Caco-2 (cell line): ENCODE measurements at regions not wholly inside any gene's neighbourhood (a gene's known extent, or its start where the extent isn't known, plus 50 kb on each side); places are given as distances from the start of the nearest gene placed in this dataset.

Source experiments
- BruUV-seq: library from RNA; stranded (reverse); fragments of 400-500 nt; replicated peaks from 2 replicates; lab custom pipeline; 2021; lab: Mats Ljungman, UMichigan
- CTCF ChIA-PET: fragments of 300-600 bp; sonication (Branson Sonifier 250); formaldehyde crosslinking; loops from one replicate; lab custom pipeline; 2022; ENCODE audit warnings: antibody characterized with exemption; lab: Charles Lee
- POLR2A ChIA-PET: fragments of 300-600 bp; sonication (Branson Sonifier 250); formaldehyde crosslinking; loops from one replicate; lab custom pipeline; 2022; ENCODE audit warnings: antibody characterized with exemption; lab: Charles Lee
- DNase-seq, 2 experiments: peaks; one replicate each; pipeline versions ENCODE4 v3.0.0 to v3.0.0-alpha.2; 2020 to 2022
- H3K27me3 ChIP-seq: replicated peaks from 2 replicates; pipeline ENCODE4 v1.6.0; 2011; ENCODE audit warnings: low read length; ENCODE audit not compliant: control insufficient read depth, insufficient read depth
- H3K36me3 ChIP-seq: 2 replicates; pipeline ENCODE4 v1.5.1; 2011; ENCODE audit warnings: low read length; ENCODE audit not compliant: control insufficient read depth, insufficient read depth
- H3K4me1 ChIP-seq: fragments of 250-450 bp; sonication (Bioruptor Pico); 2 replicates; pipeline ENCODE4 v1.5.1; 2020; ENCODE audit warnings: mild to moderate bottlenecking
- H3K4me3 ChIP-seq: 2 replicates; pipeline ENCODE4 v1.5.1; 2011; ENCODE audit warnings: low read depth, mild to moderate bottlenecking, control low read depth, low read length
- H3K9me3 ChIP-seq: fragments of 250-450 bp; sonication (Bioruptor Pico); 2 replicates; pipeline ENCODE4 v1.5.1; 2020; ENCODE audit warnings: mild to moderate bottlenecking, moderate library complexity
- H3K27ac Mint-ChIP-seq: one replicate; pipeline ENCODE4 v1.8.0; 2022; ENCODE audit warnings: mixed read lengths; ENCODE audit not compliant: unreplicated experiment
- H3K27me3 Mint-ChIP-seq: one replicate; pipeline ENCODE4 v1.8.0; 2022; ENCODE audit warnings: mixed read lengths; ENCODE audit not compliant: insufficient read depth, unreplicated experiment
- H3K36me3 Mint-ChIP-seq: one replicate; pipeline ENCODE4 v1.8.0; 2022; ENCODE audit warnings: mild to moderate bottlenecking, mixed read lengths; ENCODE audit not compliant: insufficient read depth, unreplicated experiment
- H3K4me1 Mint-ChIP-seq: one replicate; pipeline ENCODE4 v1.8.0; 2022; ENCODE audit warnings: low read depth, mixed read lengths; ENCODE audit not compliant: unreplicated experiment
- H3K4me3 Mint-ChIP-seq: one replicate; pipeline ENCODE4 v1.8.0; 2022; ENCODE audit warnings: mild to moderate bottlenecking, moderate library complexity, mixed read lengths; ENCODE audit not compliant: unreplicated experiment
- H3K9me3 Mint-ChIP-seq: one replicate; pipeline ENCODE4 v1.8.0; 2022; ENCODE audit warnings: mixed read lengths; ENCODE audit not compliant: unreplicated experiment
- CTCF ChIP-seq, 2 experiments: fragments of 200-600 bp in 1 of 2; IDR thresholded peaks; 1 replicate in 1 of 2; 2 replicates in 1 of 2; pipeline versions ENCODE4 v1.5.1 to v1.8.0; 2011 to 2022; ENCODE audit warnings: antibody characterized with exemption in 1 of 2, control low read depth in 1 of 2, inconsistent platforms in 1 of 2, low read depth in 1 of 2, low read length in 1 of 2, mild to moderate bottlenecking in 1 of 2, moderate library complexity in 1 of 2; ENCODE audit not compliant: insufficient read depth in 1 of 2, severe bottlenecking in 1 of 2, unreplicated experiment in 1 of 2
- intact Hi-C: fragments of 100-400 bp; cut with micrococcal nuclease; formaldehyde crosslinking; loops from one replicate; pipeline ENCODE4 v1.10.0; 2022; ENCODE audit not compliant: unreplicated experiment

- TF ChIP-seq CTCF (IDR thresholded peaks at IDR 0.05; ENCODE audit: insufficient read depth in 1 of 2, low read depth in 1 of 2, low read length in 1 of 2, severe bottlenecking in 1 of 2, unreplicated experiment in 1 of 2): no peak
- no peak overlapping the region for H3K4me3 Mint-ChIP-seq
- CTCF ChIA-PET: no interaction called here
Measured at GRCh38 chr15:69885173-69885955, 212.4 kb downstream of the TLE3 start.

GRCh38 chr15:69887009-69887408, 210.7 kb downstream of the TLE3 start:
- no peak for TF ChIP-seq CTCF (IDR thresholded peaks at IDR 0.05; ENCODE audit: insufficient read depth in 1 of 2, low read depth in 1 of 2, low read length in 1 of 2, severe bottlenecking in 1 of 2, unreplicated experiment in 1 of 2)
- Histone ChIP-seq H3K9me3 (no peaks in the 10 kb centered on the region), H3K27me3 (no peaks in the 10 kb centered on the region), H3K4me1 (no peaks in the 10 kb centered on the region), H3K4me3 (no peak overlapping the region), H3K36me3 (no peaks in the 10 kb centered on the region)
- DNase-seq: no peak
- H3K27me3 Mint-ChIP-seq: peaks cover 10% of the 10 kb centered on the region
- H3K4me1 Mint-ChIP-seq: no peaks in the 10 kb centered on the region
- no TSS peak for BruUV-seq
- H3K4me3 Mint-ChIP-seq: no peak overlapping the region
- intact Hi-C loops: no loop called here
- H3K27ac Mint-ChIP-seq: no peak overlapping the region
- H3K36me3 Mint-ChIP-seq: no peaks in the 10 kb centered on the region
- peaks cover 12% of the 10 kb centered on the region for H3K9me3 Mint-ChIP-seq
- ChIA-PET POLR2A (no interaction called here), CTCF (no interaction called here)

More at GRCh38 chr15:69885173-69885955, 212.4 kb downstream of the TLE3 start:
- Histone ChIP-seq H3K4me3 (no peak overlapping the region), H3K36me3 (no peaks in the 10 kb centered on the region), H3K9me3 (no peaks in the 10 kb centered on the region), H3K27me3 (no peaks in the 10 kb centered on the region), H3K4me1 (no peaks in the 10 kb centered on the region)
- Mint-ChIP-seq H3K27ac (no peak overlapping the region), H3K9me3 (peaks cover 12% of the 10 kb centered on the region), H3K4me1 (no peaks in the 10 kb centered on the region), H3K27me3 (peaks cover 10% of the 10 kb centered on the region), H3K36me3 (no peaks in the 10 kb centered on the region)
- DNase-seq: no peak
- POLR2A ChIA-PET: no interaction called here
- intact Hi-C loops: no loop called here
- no TSS peak for BruUV-seq

GRCh38 chr15:69887553-69887952, 210.2 kb downstream of the TLE3 start:
- H3K4me1 Mint-ChIP-seq: no peaks in the 10 kb centered on the region
- H3K27me3 Mint-ChIP-seq: peaks cover 10% of the 10 kb centered on the region
- ChIA-PET POLR2A (no interaction called here), CTCF (no interaction called here)
- H3K27ac Mint-ChIP-seq: no peak overlapping the region
- Histone ChIP-seq H3K36me3 (no peaks in the 10 kb centered on the region), H3K9me3 (no peaks in the 10 kb centered on the region), H3K4me1 (no peaks in the 10 kb centered on the region), H3K4me3 (no peak overlapping the region), H3K27me3 (no peaks in the 10 kb centered on the region)
- DNase-seq: no peak
- H3K4me3 Mint-ChIP-seq: no peak overlapping the region
- TF ChIP-seq CTCF (IDR thresholded peaks at IDR 0.05; ENCODE audit: insufficient read depth in 1 of 2, low read depth in 1 of 2, low read length in 1 of 2, severe bottlenecking in 1 of 2, unreplicated experiment in 1 of 2): no peak
- intact Hi-C loops: no loop called here
- no peaks in the 10 kb centered on the region for H3K36me3 Mint-ChIP-seq
- BruUV-seq: no TSS peak
- peaks cover 12% of the 10 kb centered on the region for H3K9me3 Mint-ChIP-seq
